Midbrain (tissue), 1 donor: ENCODE measurements at regions not wholly inside any gene's neighbourhood (a gene's known extent, or its start where the extent isn't known, plus 50 kb on each side); places are given as distances from the start of the nearest gene placed in this dataset.
"Not testable (repeated sequence)": the region's sequence is repeated elsewhere in the genome, so short reads cannot be mapped to it uniquely, and the experiment has no call there.

Source experiments
- DNase-seq: peaks from one replicate; lab custom pipeline; 2025; lab: John Stamatoyannopoulos, UW

- DNase-seq, result no peak
Measured at GRCh38 chr1:82371844-82372498, 571.2 kb downstream of the ADGRL2 start.

- DNase-seq, result no peak
Measured at GRCh38 chr1:82367456-82367855, 566.7 kb downstream of the ADGRL2 start.

GRCh38 chr1:82366689-82367088 is 566.0 kb downstream of the ADGRL2 start:
- no peak for DNase-seq

- DNase-seq, result not testable (repeated sequence)
Measured at GRCh38 chr1:82359541-82359940, 558.8 kb downstream of the ADGRL2 start.

- DNase-seq, result not testable (repeated sequence)
Measured at GRCh38 chr1:82358706-82359105, 558.0 kb downstream of the ADGRL2 start.

GRCh38 chr1:82354546-82354945 is 553.8 kb downstream of the ADGRL2 start:
- DNase-seq, result not testable (repeated sequence)

- no peak for DNase-seq
Measured at GRCh38 chr1:82348487-82348886, 547.8 kb downstream of the ADGRL2 start.

- DNase-seq, result no peak
Measured at GRCh38 chr1:82346141-82346540, 545.4 kb downstream of the ADGRL2 start.

- DNase-seq, result no peak
Measured at GRCh38 chr1:82343381-82343780, 542.6 kb downstream of the ADGRL2 start.

- no peak for DNase-seq
Measured at GRCh38 chr1:82337635-82338034, 536.9 kb downstream of the ADGRL2 start.

- no peak for DNase-seq
Measured at GRCh38 chr1:82330330-82330729, 529.6 kb downstream of the ADGRL2 start.

- no peak for DNase-seq
Measured at GRCh38 chr1:82329226-82329625, 528.5 kb downstream of the ADGRL2 start.

GRCh38 chr1:82323144-82323841 is 522.6 kb downstream of the ADGRL2 start:
- DNase-seq, result no peak

GRCh38 chr1:82321794-82322193 is 521.1 kb downstream of the ADGRL2 start:
- no peak for DNase-seq

- DNase-seq, result no peak
Measured at GRCh38 chr1:82319546-82319945, 518.8 kb downstream of the ADGRL2 start.

GRCh38 chr1:82318921-82319320 is 518.2 kb downstream of the ADGRL2 start:
- DNase-seq, result no peak

GRCh38 chr1:82318265-82318664 is 517.5 kb downstream of the ADGRL2 start:
- no peak for DNase-seq

GRCh38 chr1:82317671-82318070 is 516.9 kb downstream of the ADGRL2 start:
- no peak for DNase-seq

GRCh38 chr1:82299656-82300055 is 498.9 kb downstream of the ADGRL2 start:
- no peak for DNase-seq

- no peak for DNase-seq
Measured at GRCh38 chr1:82299056-82299455, 498.3 kb downstream of the ADGRL2 start.

- no peak for DNase-seq
Measured at GRCh38 chr1:82297139-82297896, 496.6 kb downstream of the ADGRL2 start.

- DNase-seq, result no peak
Measured at GRCh38 chr1:82287556-82287955, 486.8 kb downstream of the ADGRL2 start.

GRCh38 chr1:82284213-82284612 is 483.5 kb downstream of the ADGRL2 start:
- no peak for DNase-seq
